GM12892 (cell line): ENCODE measurements at regions not wholly inside any gene's neighbourhood (a gene's known extent, or its start where the extent isn't known, plus 50 kb on each side); places are given as distances from the start of the nearest gene placed in this dataset.

ENCODE experiments used
- POLR2A ChIP-seq: IDR thresholded peaks from 2 replicates; pipeline ENCODE4 v1.6.1; 2011; ENCODE audit warnings: low read depth, low read length, control low read depth
- POLR2AphosphoS5 ChIP-seq: IDR thresholded peaks from 2 replicates; pipeline ENCODE4 v1.6.1; 2011; ENCODE audit warnings: low read depth, low read length, control low read depth
- TAF1 ChIP-seq: IDR thresholded peaks from 2 replicates; pipeline ENCODE4 v1.6.1; 2011; ENCODE audit warnings: low read depth, mild to moderate bottlenecking, control low read depth, low read length, borderline replicate concordance

- TF ChIP-seq POLR2A (no peak), TAF1 (no peak), POLR2AphosphoS5 (no peak)
Measured at GRCh38 chr20:40806929-40807820, 118.1 kb upstream of the MAFB start.
